IgD-negative memory B cell (primary cell): ENCODE measurements at regions not wholly inside any gene's neighbourhood (a gene's known extent, or its start where the extent isn't known, plus 50 kb on each side); places are given as distances from the start of the nearest gene placed in this dataset.

Source experiments
- H3K27ac Mint-ChIP-seq, 3 donors: one replicate each; pipeline ENCODE4 v1.8.0; 2020 to 2022; ENCODE audit warnings: mild to moderate bottlenecking in 3 of 3, mixed read lengths in 3 of 3, moderate library complexity in 1 of 3
- H3K27me3 Mint-ChIP-seq: one replicate; pipeline ENCODE4 v1.8.0; 2021; ENCODE audit warnings: mixed read lengths
- H3K36me3 Mint-ChIP-seq: one replicate; pipeline ENCODE4 v1.8.0; 2020; ENCODE audit warnings: mild to moderate bottlenecking, mixed read lengths
- H3K4me1 Mint-ChIP-seq, 3 donors: one replicate each; pipeline ENCODE4 v1.8.0; 2020 to 2022; ENCODE audit warnings: mixed read lengths in 3 of 3, mild to moderate bottlenecking in 1 of 3
- H3K4me3 Mint-ChIP-seq, 4 donors: one replicate each; pipeline ENCODE4 v1.8.0; 2020 to 2022; ENCODE audit warnings: mild to moderate bottlenecking in 4 of 4, mixed read lengths in 4 of 4, moderate library complexity in 3 of 4
- H3K9me3 Mint-ChIP-seq, 3 donors: one replicate each; pipeline ENCODE4 v1.8.0; 2020 to 2021; ENCODE audit warnings: mixed read lengths in 3 of 3, mild to moderate bottlenecking in 1 of 3

DNA sequence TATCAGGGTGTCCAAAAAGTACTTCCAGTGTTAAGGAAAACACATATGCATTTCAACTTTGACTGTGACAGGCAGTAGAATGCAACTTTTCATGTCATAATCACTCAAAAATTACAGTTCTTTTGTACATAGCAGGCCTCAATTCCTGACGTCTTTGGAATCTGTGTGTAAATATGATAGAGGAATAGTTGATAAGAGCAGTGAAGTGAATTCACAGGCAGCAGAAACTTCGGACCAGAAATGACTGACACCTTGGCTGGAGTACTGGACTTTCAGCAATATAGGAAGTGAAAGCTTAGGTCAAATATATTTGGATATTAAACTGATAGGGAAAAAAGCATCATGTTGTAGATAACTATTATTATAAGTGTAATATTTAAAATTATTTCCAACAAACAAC lies 1741.2 kb upstream of the PCDH20 start:
- Mint-ChIP-seq H3K36me3 (no peaks in the 10 kb centered on the region), H3K4me3 (no peak overlapping the region), H3K27ac (peak overlapping the region in 1 of 3 donors; percentile 48), H3K4me1 (peaks cover 0 to 2% (median 0%) of the 10 kb centered on the region in 3 donors), H3K9me3 (peaks cover 0 to 9% (median 0%) of the 10 kb centered on the region in 3 donors), H3K27me3 (no peaks in the 10 kb centered on the region)

DNA sequence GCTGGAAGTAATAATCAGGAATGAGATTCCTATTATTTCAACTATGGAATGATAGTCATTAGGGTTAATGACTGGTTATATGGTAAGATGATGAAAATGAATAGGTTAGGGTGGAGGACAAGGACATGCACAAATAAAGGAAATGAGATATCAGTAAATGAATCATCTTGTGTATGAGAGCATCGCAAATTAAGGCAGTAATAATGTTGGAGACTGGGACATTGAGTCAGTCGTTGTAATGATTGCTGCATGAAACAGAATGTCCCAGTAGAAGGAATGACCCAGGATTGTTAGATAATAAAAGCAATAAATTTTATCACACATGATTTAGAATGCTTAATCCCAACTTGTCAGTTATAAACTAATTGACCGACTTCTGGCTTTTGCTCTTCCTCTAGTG lies 1733.7 kb upstream of the PCDH20 start:
- Mint-ChIP-seq H3K27me3 (no peaks in the 10 kb centered on the region), H3K27ac (no peak overlapping the region)

GRCh38 chr13:63139277-63139676 lies 1723.6 kb upstream of the PCDH20 start:
- H3K27ac Mint-ChIP-seq: no peak overlapping the region
- H3K9me3 Mint-ChIP-seq: peaks cover 2 to 9% (median 8%) of the 10 kb centered on the region in 3 donors
- H3K36me3 Mint-ChIP-seq: no peaks in the 10 kb centered on the region
- H3K4me1 Mint-ChIP-seq: no peaks in the 10 kb centered on the region
- no peak overlapping the region for H3K4me3 Mint-ChIP-seq
- H3K27me3 Mint-ChIP-seq: no peaks in the 10 kb centered on the region

More for the DNA sequence above, 1733.7 kb upstream of the PCDH20 start:
- peaks cover 3 to 20% (median 3%) of the 10 kb centered on the region in 3 donors for H3K9me3 Mint-ChIP-seq
- H3K4me3 Mint-ChIP-seq: no peak overlapping the region
- no peaks in the 10 kb centered on the region for H3K36me3 Mint-ChIP-seq
- no peaks in the 10 kb centered on the region for H3K4me1 Mint-ChIP-seq

- H3K9me3 Mint-ChIP-seq: peaks cover 0 to 6% (median 4%) of the 10 kb centered on the region in 3 donors
- peaks cover 2% of the 10 kb centered on the region for H3K36me3 Mint-ChIP-seq
- H3K27ac Mint-ChIP-seq: no peak overlapping the region
- H3K4me1 Mint-ChIP-seq: no peaks in the 10 kb centered on the region
- no peak overlapping the region for H3K4me3 Mint-ChIP-seq
- H3K27me3 Mint-ChIP-seq: no peaks in the 10 kb centered on the region
These were observed 1714.3 kb upstream of the PCDH20 start for GRCh38 chr13:63129995-63130394.

GRCh38 chr13:63128716-63129115 lies 1713.1 kb upstream of the PCDH20 start:
- H3K4me3 Mint-ChIP-seq: no peak overlapping the region
- peaks cover 0 to 6% (median 4%) of the 10 kb centered on the region in 3 donors for H3K9me3 Mint-ChIP-seq
- no peaks in the 10 kb centered on the region for H3K4me1 Mint-ChIP-seq
- peaks cover 2% of the 10 kb centered on the region for H3K36me3 Mint-ChIP-seq
- H3K27me3 Mint-ChIP-seq: no peaks in the 10 kb centered on the region
- no peak overlapping the region for H3K27ac Mint-ChIP-seq

DNA sequence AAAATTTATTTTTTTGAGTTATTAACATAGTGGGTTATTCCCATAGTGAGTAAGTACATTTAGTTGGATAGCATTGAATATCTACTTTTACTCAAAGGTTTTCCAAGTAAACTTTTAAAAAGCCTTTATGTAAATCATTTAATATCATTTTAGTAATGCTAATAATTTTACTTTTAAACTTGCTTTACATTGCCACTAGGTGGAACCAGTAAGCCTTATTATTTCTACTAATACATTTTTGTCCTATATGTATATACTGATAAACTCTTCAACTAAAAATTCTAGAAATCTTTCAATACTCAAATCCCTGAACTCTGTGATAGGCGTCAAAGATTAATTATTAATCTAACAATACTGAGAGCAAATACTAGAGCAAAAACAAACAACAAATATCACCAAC lies 1709.2 kb upstream of the PCDH20 start:
- H3K27ac Mint-ChIP-seq: no peak overlapping the region
- H3K36me3 Mint-ChIP-seq: peaks cover 2% of the 10 kb centered on the region
- H3K9me3 Mint-ChIP-seq: peaks cover 0 to 9% (median 4%) of the 10 kb centered on the region in 3 donors
- H3K4me3 Mint-ChIP-seq: no peak overlapping the region
- no peaks in the 10 kb centered on the region for H3K27me3 Mint-ChIP-seq
- no peaks in the 10 kb centered on the region for H3K4me1 Mint-ChIP-seq

DNA sequence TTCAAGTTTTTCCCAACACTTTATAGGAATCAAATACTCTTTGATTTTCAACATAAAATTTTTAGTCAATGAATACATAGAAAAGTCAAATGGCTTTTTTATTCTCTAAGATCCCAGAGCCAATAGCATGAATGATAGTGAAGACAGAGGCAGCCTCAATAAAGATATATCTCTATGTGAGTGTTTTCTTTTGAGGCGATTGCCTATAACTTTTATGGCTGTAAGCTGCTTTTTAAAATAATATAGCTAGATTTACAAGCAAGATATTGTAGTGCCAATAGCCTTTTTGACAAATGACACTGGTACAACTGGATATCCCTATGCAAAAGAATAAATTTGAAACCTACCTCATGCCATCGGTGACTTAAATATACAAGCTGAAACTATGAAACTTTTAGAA lies 1705.2 kb upstream of the PCDH20 start:
- no peak overlapping the region for H3K27ac Mint-ChIP-seq
- no peaks in the 10 kb centered on the region for H3K27me3 Mint-ChIP-seq
- H3K9me3 Mint-ChIP-seq: peaks cover 0 to 2% (median 0%) of the 10 kb centered on the region in 3 donors
- no peak overlapping the region for H3K4me3 Mint-ChIP-seq
- no peaks in the 10 kb centered on the region for H3K36me3 Mint-ChIP-seq
- H3K4me1 Mint-ChIP-seq: no peaks in the 10 kb centered on the region

DNA sequence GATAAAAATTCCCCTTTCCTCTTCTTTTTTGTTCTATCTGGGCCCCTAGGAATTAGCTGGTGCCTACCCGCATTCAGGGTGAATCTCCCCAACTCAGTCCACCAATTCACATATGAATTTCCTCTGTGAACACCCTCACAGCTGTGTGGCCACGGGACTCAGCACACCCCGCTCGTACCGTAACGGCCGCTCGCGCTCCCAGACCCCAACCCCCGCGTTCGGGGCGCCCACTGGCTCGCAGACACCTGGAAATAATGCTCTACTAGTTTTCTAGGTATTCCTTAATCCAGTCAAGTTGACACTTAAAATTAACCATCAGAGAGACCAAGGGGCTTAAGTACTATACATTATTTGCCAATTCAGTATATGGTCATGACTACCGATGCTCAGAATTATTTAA lies 1702.1 kb upstream of the PCDH20 start:
- H3K4me3 Mint-ChIP-seq: no peak overlapping the region
- no peaks in the 10 kb centered on the region for H3K36me3 Mint-ChIP-seq
- no peak overlapping the region for H3K27ac Mint-ChIP-seq
- H3K27me3 Mint-ChIP-seq: no peaks in the 10 kb centered on the region
- H3K9me3 Mint-ChIP-seq: peaks cover 2 to 4% (median 3%) of the 10 kb centered on the region in 3 donors
- H3K4me1 Mint-ChIP-seq: no peaks in the 10 kb centered on the region

DNA sequence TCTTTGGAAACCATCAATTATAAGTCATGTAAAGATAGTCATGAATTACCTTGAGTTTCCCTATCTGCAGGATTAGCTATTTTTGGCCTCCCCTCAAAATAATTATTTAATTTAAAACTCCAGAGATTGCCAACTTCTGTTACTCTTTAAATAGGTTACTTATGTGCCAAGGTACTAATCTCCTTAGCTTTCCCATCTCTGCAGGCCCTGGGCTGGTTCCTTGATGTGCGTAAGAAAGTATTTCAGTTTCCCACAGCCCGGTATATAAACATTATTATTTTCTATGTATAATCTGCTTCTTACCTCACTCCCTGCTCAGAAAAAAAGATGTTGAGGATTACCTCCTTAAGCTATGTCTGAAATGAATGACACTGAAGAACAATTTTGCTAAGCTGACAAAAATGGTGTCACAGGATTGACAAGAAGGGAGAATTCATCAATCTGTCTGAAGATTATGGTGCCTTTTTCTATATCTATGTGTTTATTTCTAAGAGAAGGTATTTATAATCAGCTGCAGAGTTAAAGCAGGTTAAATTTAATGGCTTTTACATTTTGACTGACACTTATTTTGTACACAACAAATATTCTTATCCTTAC lies 1697.2 kb upstream of the PCDH20 start:
- Mint-ChIP-seq H3K4me1 (no peaks in the 10 kb centered on the region), H3K4me3 (no peak overlapping the region), H3K9me3 (peaks cover 1 to 4% (median 3%) of the 10 kb centered on the region in 3 donors), H3K27me3 (no peaks in the 10 kb centered on the region), H3K27ac (peak overlapping the region in 1 of 3 donors; percentile 31), H3K36me3 (no peaks in the 10 kb centered on the region)

DNA sequence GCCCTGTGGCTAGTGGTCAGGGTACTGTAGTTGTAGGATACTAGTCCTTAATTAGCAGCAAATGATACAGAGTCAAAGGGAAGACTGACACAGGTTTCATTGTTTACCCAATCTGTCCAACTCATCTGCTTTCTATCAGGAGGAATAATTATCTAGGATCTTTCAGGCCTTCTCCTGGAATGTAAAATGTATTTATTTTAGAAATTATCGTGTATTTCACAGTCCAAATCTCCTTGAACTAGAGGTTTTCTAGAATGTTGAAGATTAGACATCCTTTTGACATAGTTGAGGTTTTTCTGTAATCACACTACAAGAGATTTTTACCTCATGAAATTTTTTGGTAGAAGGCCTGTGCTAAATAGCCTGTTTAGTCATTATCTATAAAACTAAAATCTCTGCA lies 1694.8 kb upstream of the PCDH20 start:
- Mint-ChIP-seq H3K27ac (no peak overlapping the region), H3K4me3 (no peak overlapping the region), H3K36me3 (no peaks in the 10 kb centered on the region), H3K9me3 (peaks cover 1 to 4% (median 4%) of the 10 kb centered on the region in 3 donors), H3K4me1 (no peaks in the 10 kb centered on the region), H3K27me3 (no peaks in the 10 kb centered on the region)

GRCh38 chr13:63107179-63107943 lies 1691.7 kb upstream of the PCDH20 start:
- Mint-ChIP-seq H3K27me3 (no peaks in the 10 kb centered on the region), H3K4me3 (no peak overlapping the region), H3K4me1 (no peaks in the 10 kb centered on the region), H3K36me3 (no peaks in the 10 kb centered on the region), H3K9me3 (peaks cover 1 to 4% (median 2%) of the 10 kb centered on the region in 3 donors), H3K27ac (no peak overlapping the region)

DNA sequence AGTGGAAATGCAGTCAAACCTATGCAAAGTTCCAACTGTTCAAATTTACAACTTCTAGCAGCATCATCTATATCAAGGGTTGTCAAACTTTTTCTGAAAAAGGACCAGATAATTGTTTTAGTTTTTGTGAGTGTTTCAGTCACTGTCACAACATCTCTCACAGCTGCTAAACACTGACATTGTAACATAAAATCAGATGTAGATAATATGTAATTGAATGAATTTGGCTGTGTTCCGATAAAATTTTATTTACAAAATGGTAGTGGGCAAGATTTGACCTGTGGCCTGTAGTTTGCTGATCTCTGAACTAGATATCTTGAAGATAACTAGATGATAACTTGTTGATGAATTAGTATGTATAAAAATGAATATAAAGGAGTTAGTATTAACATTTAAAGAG lies 1679.1 kb upstream of the PCDH20 start:
- Mint-ChIP-seq H3K4me3 (no peak overlapping the region), H3K9me3 (peaks cover under 1 to 11% (median 4%) of the 10 kb centered on the region in 3 donors), H3K4me1 (no peaks in the 10 kb centered on the region), H3K36me3 (no peaks in the 10 kb centered on the region), H3K27ac (no peak overlapping the region), H3K27me3 (no peaks in the 10 kb centered on the region)

- Mint-ChIP-seq H3K27ac (no peak overlapping the region), H3K4me1 (no peaks in the 10 kb centered on the region), H3K36me3 (no peaks in the 10 kb centered on the region), H3K4me3 (no peak overlapping the region), H3K27me3 (no peaks in the 10 kb centered on the region), H3K9me3 (peaks cover 0 to 6% (median 2%) of the 10 kb centered on the region in 3 donors)
These were observed 1678.3 kb upstream of the PCDH20 start for GRCh38 chr13:63093907-63094469.

GRCh38 chr13:63092456-63092855 lies 1676.8 kb upstream of the PCDH20 start:
- Mint-ChIP-seq H3K9me3 (peaks cover 0 to 6% (median 2%) of the 10 kb centered on the region in 3 donors), H3K4me1 (no peaks in the 10 kb centered on the region), H3K27ac (no peak overlapping the region), H3K36me3 (no peaks in the 10 kb centered on the region), H3K4me3 (no peak overlapping the region), H3K27me3 (no peaks in the 10 kb centered on the region)

- no peak overlapping the region for H3K4me3 Mint-ChIP-seq
- H3K9me3 Mint-ChIP-seq: peaks cover 0 to 3% (median 3%) of the 10 kb centered on the region in 3 donors
- H3K4me1 Mint-ChIP-seq: no peaks in the 10 kb centered on the region
- no peaks in the 10 kb centered on the region for H3K36me3 Mint-ChIP-seq
- no peaks in the 10 kb centered on the region for H3K27me3 Mint-ChIP-seq
- H3K27ac Mint-ChIP-seq: no peak overlapping the region
These were observed 1674.9 kb upstream of the PCDH20 start for GRCh38 chr13:63090524-63090923.
